Loucy (cell line): ENCODE measurements at regions not wholly inside any gene's neighbourhood (a gene's known extent, or its start where the extent isn't known, plus 50 kb on each side); places are given as distances from the start of the nearest gene placed in this dataset.
"Not testable (repeated sequence)": the region's sequence is repeated elsewhere in the genome, so short reads cannot be mapped to it uniquely, and the experiment has no call there.

Source experiments
- H2AFZ ChIP-seq: fragments of 200-600 bp; sonication (generic); 2 replicates; pipeline ENCODE4 v1.6.0; 2016; ENCODE audit warnings: antibody characterized with exemption, mild to moderate bottlenecking, low read length, moderate library complexity
- H3F3A ChIP-seq: fragments of 200-600 bp; 2 replicates; pipeline ENCODE4 v1.6.0; 2016; ENCODE audit warnings: antibody characterized with exemption, low read depth, mild to moderate bottlenecking
- H3K27me3 ChIP-seq: fragments of 200-600 bp; sonication (generic); 2 replicates; pipeline ENCODE4 v1.6.1; 2014; ENCODE audit warnings: low read length, mild to moderate bottlenecking; ENCODE audit not compliant: insufficient read depth, poor library complexity, severe bottlenecking
- H3K36me3 ChIP-seq: fragments of 200-600 bp; sonication (generic); 2 replicates; pipeline ENCODE4 v1.6.1; 2016; ENCODE audit warnings: low read length; ENCODE audit not compliant: insufficient read depth
- H3K4me1 ChIP-seq: fragments of 200-600 bp; sonication (generic); 2 replicates; pipeline ENCODE4 v1.5.1; 2014; ENCODE audit warnings: low read length, mild to moderate bottlenecking; ENCODE audit not compliant: insufficient read depth, poor library complexity, severe bottlenecking
- H3K4me2 ChIP-seq: fragments of 200-600 bp; sonication (generic); 2 replicates; pipeline ENCODE4 v1.6.0; 2014; ENCODE audit warnings: antibody characterized with exemption, low read length, low read depth, mild to moderate bottlenecking; ENCODE audit not compliant: poor library complexity, severe bottlenecking
- H3K4me3 ChIP-seq: fragments of 200-600 bp; sonication (generic); 2 replicates; pipeline ENCODE4 v1.5.1; 2014; ENCODE audit warnings: low read length, mild to moderate bottlenecking, mixed read lengths; ENCODE audit not compliant: poor library complexity, severe bottlenecking
- H3K79me2 ChIP-seq: fragments of 200-600 bp; sonication (generic); 2 replicates; pipeline ENCODE4 v1.6.1; 2014; ENCODE audit warnings: low read length; ENCODE audit not compliant: insufficient read depth
- H3K9ac ChIP-seq: fragments of 200-600 bp; sonication (generic); 2 replicates; pipeline ENCODE4 v1.6.0; 2014; ENCODE audit warnings: mild to moderate bottlenecking, low read depth, low read length, moderate library complexity; ENCODE audit not compliant: poor library complexity, severe bottlenecking
- H3K9me2 ChIP-seq: fragments of 200-600 bp; sonication (generic); replicated peaks from 2 replicates; pipeline ENCODE4 v1.6.1; 2016; ENCODE audit warnings: low read depth, low read length, mixed read lengths
- H3K9me3 ChIP-seq: fragments of 200-600 bp; sonication (generic); 2 replicates; pipeline ENCODE4 v1.6.1; 2014; ENCODE audit warnings: mild to moderate bottlenecking, antibody characterized with exemption, low read length, low read depth; ENCODE audit not compliant: insufficient read depth
- H4K20me1 ChIP-seq: fragments of 200-600 bp; sonication (generic); 2 replicates; pipeline ENCODE4 v1.6.0; 2014; ENCODE audit warnings: antibody characterized with exemption, low read length, mild to moderate bottlenecking; ENCODE audit not compliant: insufficient read depth, poor library complexity, severe bottlenecking
- EZH2phosphoT487 ChIP-seq: fragments of 200-600 bp; IDR thresholded peaks from 2 replicates; pipeline ENCODE4 v1.6.1; 2018; ENCODE audit warnings: antibody characterized with exemption, mild to moderate bottlenecking, moderate library complexity, borderline replicate concordance
- TF ChIP-seq, protein P1 (sequence below): fragments of 200-600 bp; sonication (generic); conservative IDR thresholded peaks from 2 replicates; pipeline ENCODE4 v1.5.1; 2014; ENCODE audit warnings: mild to moderate bottlenecking, antibody characterized with exemption, low read length

DNA sequence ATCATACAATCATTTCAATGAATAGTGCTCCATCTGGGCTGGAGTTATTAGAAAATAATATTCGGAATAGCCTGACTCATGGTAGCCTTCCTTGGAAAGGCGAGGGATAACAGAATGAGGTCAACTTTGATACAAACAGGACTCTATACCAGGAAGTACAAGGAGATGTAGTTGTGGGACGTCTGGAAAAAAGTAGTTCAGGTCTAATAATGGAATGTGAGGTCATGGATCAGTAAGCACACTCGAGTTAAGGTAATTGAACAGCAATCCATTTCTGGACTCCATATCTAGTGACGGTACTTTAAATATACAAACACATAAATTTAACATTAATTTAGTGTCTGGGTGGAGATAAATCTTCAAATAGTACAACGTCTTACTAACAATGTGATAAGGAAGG, 1204.0 kb upstream of the ADGRB3 start:
- H3K4me2 ChIP-seq, result no peak overlapping the region
- H3K9me2 ChIP-seq, result no peaks in the 10 kb centered on the region
- TF ChIP-seq EZH2phosphoT487, result no peak
- TF ChIP-seq, protein P1, sequence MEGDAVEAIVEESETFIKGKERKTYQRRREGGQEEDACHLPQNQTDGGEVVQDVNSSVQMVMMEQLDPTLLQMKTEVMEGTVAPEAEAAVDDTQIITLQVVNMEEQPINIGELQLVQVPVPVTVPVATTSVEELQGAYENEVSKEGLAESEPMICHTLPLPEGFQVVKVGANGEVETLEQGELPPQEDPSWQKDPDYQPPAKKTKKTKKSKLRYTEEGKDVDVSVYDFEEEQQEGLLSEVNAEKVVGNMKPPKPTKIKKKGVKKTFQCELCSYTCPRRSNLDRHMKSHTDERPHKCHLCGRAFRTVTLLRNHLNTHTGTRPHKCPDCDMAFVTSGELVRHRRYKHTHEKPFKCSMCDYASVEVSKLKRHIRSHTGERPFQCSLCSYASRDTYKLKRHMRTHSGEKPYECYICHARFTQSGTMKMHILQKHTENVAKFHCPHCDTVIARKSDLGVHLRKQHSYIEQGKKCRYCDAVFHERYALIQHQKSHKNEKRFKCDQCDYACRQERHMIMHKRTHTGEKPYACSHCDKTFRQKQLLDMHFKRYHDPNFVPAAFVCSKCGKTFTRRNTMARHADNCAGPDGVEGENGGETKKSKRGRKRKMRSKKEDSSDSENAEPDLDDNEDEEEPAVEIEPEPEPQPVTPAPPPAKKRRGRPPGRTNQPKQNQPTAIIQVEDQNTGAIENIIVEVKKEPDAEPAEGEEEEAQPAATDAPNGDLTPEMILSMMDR, result no peak
- H4K20me1 ChIP-seq, result no peaks in the 10 kb centered on the region
- H3K9me3 ChIP-seq, result no peaks in the 10 kb centered on the region
- no peaks in the 10 kb centered on the region for H3K79me2 ChIP-seq
- H2AFZ ChIP-seq, result no peak overlapping the region
- no peaks in the 10 kb centered on the region for H3F3A ChIP-seq
- no peak overlapping the region for H3K9ac ChIP-seq
- H3K27me3 ChIP-seq, result no peaks in the 10 kb centered on the region
- no peaks in the 10 kb centered on the region for H3K4me1 ChIP-seq
- no peak overlapping the region for H3K4me3 ChIP-seq
- no peaks in the 10 kb centered on the region for H3K36me3 ChIP-seq

DNA sequence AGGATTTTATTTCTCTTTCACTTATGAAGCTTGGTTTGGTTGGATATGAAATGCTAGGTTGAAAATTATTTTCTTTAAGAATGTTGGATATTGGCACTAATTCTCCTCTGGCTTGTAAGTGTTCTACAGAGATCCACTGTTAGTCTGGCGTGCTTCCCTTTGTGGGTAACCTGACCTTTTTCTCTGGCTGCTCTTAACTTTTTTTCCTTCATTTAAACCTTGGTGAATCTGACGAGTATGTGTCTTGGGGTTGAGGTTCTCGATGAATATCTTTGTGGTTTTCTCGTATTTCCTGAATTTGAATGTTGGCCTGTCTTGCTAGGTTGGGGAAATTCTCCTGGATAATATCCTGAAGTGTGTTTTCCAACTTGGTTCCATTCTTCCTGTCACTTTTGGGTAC, 1208.4 kb upstream of the ADGRB3 start:
- H3F3A ChIP-seq, H3K27me3 ChIP-seq, H3K9ac ChIP-seq, H3K79me2 ChIP-seq, H3K4me2 ChIP-seq, H2AFZ ChIP-seq, H3K4me1 ChIP-seq, H3K9me3 ChIP-seq, H4K20me1 ChIP-seq, H3K4me3 ChIP-seq, H3K9me2 ChIP-seq, H3K36me3 ChIP-seq: not testable (repeated sequence)

DNA sequence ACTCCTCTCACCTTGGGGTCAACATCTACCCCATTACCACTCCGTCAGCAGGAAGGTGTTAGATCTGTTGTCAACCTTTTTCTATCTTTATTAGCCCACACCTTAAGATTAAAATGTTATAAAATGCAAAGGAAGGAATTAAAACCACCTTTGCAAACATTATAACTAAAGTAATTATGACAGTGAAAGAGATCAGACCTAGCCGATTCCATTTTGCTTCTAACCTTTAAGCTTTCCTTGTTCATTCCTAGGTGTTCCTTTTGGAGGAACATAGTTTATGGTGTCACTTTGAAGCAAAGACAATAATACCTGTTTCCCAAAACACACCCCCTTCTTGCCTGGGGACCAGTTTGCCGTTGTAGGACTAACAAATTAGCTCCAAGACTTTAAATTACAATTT, 1223.0 kb upstream of the ADGRB3 start:
- Histone ChIP-seq H3F3A (no peaks in the 10 kb centered on the region), H3K9me2 (no peaks in the 10 kb centered on the region)
- no peak for TF ChIP-seq EZH2phosphoT487
- TF ChIP-seq, protein P1, result no peak

DNA sequence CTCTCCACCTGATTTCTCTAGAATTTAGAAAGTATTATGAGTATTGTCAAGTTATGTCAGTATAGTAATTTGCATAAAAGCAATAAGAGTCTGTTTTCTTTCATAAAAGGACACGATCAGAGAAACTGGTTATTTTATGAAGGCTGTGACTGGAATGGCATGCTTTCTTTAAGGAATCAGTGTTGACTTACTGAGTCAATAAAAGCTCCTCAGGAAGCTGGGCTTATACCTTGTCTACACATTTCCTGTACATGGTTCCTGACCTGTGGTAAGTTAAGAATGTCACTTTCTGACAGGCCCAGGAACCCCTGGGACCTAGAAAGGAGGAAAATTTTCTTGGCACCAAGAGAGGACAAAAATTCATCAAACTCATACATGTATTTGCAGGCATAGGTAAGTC, 1224.0 kb upstream of the ADGRB3 start:
- Histone ChIP-seq H3K4me2 (no peak overlapping the region), H3K4me1 (no peaks in the 10 kb centered on the region), H3K9me2 (no peaks in the 10 kb centered on the region), H3K9me3 (no peaks in the 10 kb centered on the region), H3K36me3 (no peaks in the 10 kb centered on the region), H3K9ac (no peak overlapping the region), H3K27me3 (no peaks in the 10 kb centered on the region), H2AFZ (no peak overlapping the region), H4K20me1 (no peaks in the 10 kb centered on the region), H3K4me3 (no peak overlapping the region), H3F3A (no peaks in the 10 kb centered on the region), H3K79me2 (no peaks in the 10 kb centered on the region)
- TF ChIP-seq, protein P1, result no peak
- no peak for TF ChIP-seq EZH2phosphoT487

More for the DNA sequence above, 1223.0 kb upstream of the ADGRB3 start:
- Histone ChIP-seq H3K4me1 (no peaks in the 10 kb centered on the region), H3K36me3 (no peaks in the 10 kb centered on the region), H3K27me3 (no peaks in the 10 kb centered on the region), H3K79me2 (no peaks in the 10 kb centered on the region), H3K9me3 (no peaks in the 10 kb centered on the region), H3K9ac (no peak overlapping the region), H3K4me2 (no peak overlapping the region), H4K20me1 (no peaks in the 10 kb centered on the region), H3K4me3 (no peak overlapping the region), H2AFZ (no peak overlapping the region)
